IMR-90 (cell line): ENCODE measurements at regions not wholly inside any gene's neighbourhood (a gene's known extent, or its start where the extent isn't known, plus 50 kb on each side); places are given as distances from the start of the nearest gene placed in this dataset.

Experiments
- ATAC-seq: fragments of 200-7000 bp; cut with Tn5 transposase; 2 replicates; pipeline ENCODE4 v1.9.1; 2020; ENCODE audit warnings: low read depth, mild to moderate bottlenecking, moderate library complexity
- BruUV-seq: library from RNA; stranded (reverse); fragments of 400-500 nt; replicated peaks from 2 replicates; lab custom pipeline; 2021; lab: Mats Ljungman, UMichigan
- CTCF ChIA-PET: fragments of 300-600 bp; formaldehyde crosslinking; extraction: SDS; loops from one replicate; lab custom pipeline; 2021; ENCODE audit warnings: antibody characterized with exemption; lab: Yijun Ruan, JAX
- POLR2A ChIA-PET: fragments of 300-600 bp; sonication (Branson Sonifier 250); formaldehyde crosslinking; loops from one replicate; lab custom pipeline; 2022; ENCODE audit warnings: antibody characterized with exemption; ENCODE audit not compliant: unreplicated experiment; lab: Charles Lee
- DNase-seq: peaks from one replicate; pipeline ENCODE4 v3.0.0; 2013
- H2AFZ ChIP-seq: replicated peaks from 2 replicates; pipeline ENCODE3; 2013; ENCODE audit warnings: low read length, mild to moderate bottlenecking; ENCODE audit not compliant: poor library complexity
- H2AK5ac ChIP-seq: 2 replicates; pipeline ENCODE4 v1.6.1; 2013; ENCODE audit warnings: low read depth, low read length, inconsistent platforms
- H2AK9ac ChIP-seq: replicated peaks from 2 replicates; pipeline ENCODE3; 2013; ENCODE audit warnings: mild to moderate bottlenecking, low read depth, low read length, moderate library complexity; ENCODE audit not compliant: poor library complexity
- H2BK120ac ChIP-seq: 2 replicates; pipeline ENCODE4 v1.6.1; 2013; ENCODE audit warnings: low read depth, low read length, inconsistent platforms
- H2BK15ac ChIP-seq: 3 replicates; pipeline ENCODE4 v1.6.1; 2013; ENCODE audit warnings: low read depth, low read length, inconsistent platforms
- H2BK20ac ChIP-seq: 2 replicates; pipeline ENCODE4 v1.6.1; 2013; ENCODE audit warnings: low read depth, mild to moderate bottlenecking, inconsistent platforms, low read length, moderate library complexity
- H2BK5ac ChIP-seq: 2 replicates; pipeline ENCODE4 v1.6.1; 2013; ENCODE audit warnings: mild to moderate bottlenecking, low read depth, low read length, inconsistent platforms; ENCODE audit not compliant: poor library complexity, severe bottlenecking
- H3K14ac ChIP-seq: replicated peaks from 2 replicates; pipeline ENCODE4 v1.6.1; 2013; ENCODE audit warnings: low read depth, low read length, inconsistent platforms
- H3K18ac ChIP-seq: 2 replicates; pipeline ENCODE4 v1.6.1; 2013; ENCODE audit warnings: low read depth, low read length, control low read depth
- H3K23ac ChIP-seq: 2 replicates; pipeline ENCODE4 v1.6.1; 2013; ENCODE audit warnings: low read depth, low read length, inconsistent platforms
- H3K27ac ChIP-seq: 2 replicates; pipeline ENCODE4 v1.5.1; 2013; ENCODE audit warnings: mild to moderate bottlenecking, control low read depth, low read length; ENCODE audit not compliant: insufficient read depth
- H3K27me3 ChIP-seq: 2 replicates; pipeline ENCODE4 v1.6.1; 2013; ENCODE audit warnings: low read length; ENCODE audit not compliant: control insufficient read depth, insufficient read depth
- H3K36me3 ChIP-seq: 2 replicates; pipeline ENCODE4 v1.6.1; 2013; ENCODE audit warnings: low read length, mixed read lengths; ENCODE audit not compliant: control insufficient read depth, insufficient read depth
- H3K4ac ChIP-seq: 2 replicates; pipeline ENCODE4 v1.6.1; 2013; ENCODE audit warnings: low read depth, low read length, inconsistent platforms
- H3K4me1 ChIP-seq: 2 replicates; pipeline ENCODE4 v1.6.1; 2013; ENCODE audit warnings: low read length, mixed read lengths; ENCODE audit not compliant: control insufficient read depth, insufficient read depth
- H3K4me2 ChIP-seq: 2 replicates; pipeline ENCODE4 v1.6.1; 2013; ENCODE audit warnings: low read depth, mild to moderate bottlenecking, control low read depth, low read length, moderate library complexity
- H3K4me3 ChIP-seq: 2 replicates; pipeline ENCODE4 v1.5.1; 2013; ENCODE audit warnings: low read depth, mild to moderate bottlenecking, control low read depth, low read length, moderate library complexity; ENCODE audit not compliant: insufficient read depth
- H3K56ac ChIP-seq: 2 replicates; pipeline ENCODE4 v1.6.1; 2013; ENCODE audit warnings: low read length, inconsistent platforms; ENCODE audit not compliant: insufficient read depth; ENCODE audit errors: extremely low read depth
- H3K79me1 ChIP-seq, 2 experiments: 2 replicates each; pipeline ENCODE4 v1.6.1; 2013; ENCODE audit warnings: low read length in 2 of 2, inconsistent platforms in 1 of 2, low read depth in 1 of 2
- H3K9ac ChIP-seq: 2 replicates; pipeline ENCODE4 v1.6.1; 2013; ENCODE audit warnings: low read depth, low read length, control low read depth
- H3K9me1 ChIP-seq: 2 replicates; pipeline ENCODE4 v1.6.1; 2013; ENCODE audit warnings: low read length, inconsistent platforms; ENCODE audit not compliant: insufficient read depth
- H3K9me3 ChIP-seq: 2 replicates; pipeline ENCODE4 v1.6.1; 2013; ENCODE audit warnings: low read length; ENCODE audit not compliant: control insufficient read depth, insufficient read depth
- H4K20me1 ChIP-seq: 2 replicates; pipeline ENCODE4 v1.6.1; 2013; ENCODE audit warnings: low read length, inconsistent platforms; ENCODE audit not compliant: insufficient read depth
- H4K5ac ChIP-seq: 2 replicates; pipeline ENCODE4 v1.6.1; 2013; ENCODE audit warnings: mild to moderate bottlenecking, low read depth, low read length, control low read depth
- H4K8ac ChIP-seq, 2 experiments: 2 replicates each; pipeline ENCODE4 v1.6.1; 2013; ENCODE audit warnings: low read depth in 2 of 2, low read length in 2 of 2, control low read depth in 1 of 2, inconsistent platforms in 1 of 2
- H4K91ac ChIP-seq: 2 replicates; pipeline ENCODE4 v1.6.1; 2013; ENCODE audit warnings: low read depth, low read length, inconsistent platforms; ENCODE audit not compliant: insufficient read depth
- USF2 ChIP-seq: fragments of 150-350 bp; IDR thresholded peaks from 2 replicates; pipeline ENCODE4 v1.6.1; 2017; ENCODE audit warnings: mild to moderate bottlenecking, antibody characterized with exemption, low read length, low read depth
- WGBS, 2 experiments: methylation state at CpG; one replicate each; pipeline versions ENCODE4 v1.1.5 to v1.1.7; 2013; ENCODE audit warnings: missing lambda C conversion rate in 2 of 2; ENCODE audit not compliant: insufficient read length in 1 of 2; ENCODE audit errors: extremely low coverage in 2 of 2; 5-methylcytosine and 5-hydroxymethylcytosine counted together
- dilution Hi-C: fragments of 300-500 bp; cut with HindIII; formaldehyde crosslinking; loops from one replicate; pipeline ENCODE4 v1.14.3; 2018; ENCODE audit warnings: low sequenced_read_pairs; ENCODE audit not compliant: unreplicated experiment
- in situ Hi-C: fragments of 300-500 bp; cut with MboI; formaldehyde crosslinking; loops from 3 replicates; pipeline ENCODE4 v1.14.3; 2019; ENCODE audit warnings: low sequenced_read_pairs, inconsistent platforms, mixed read lengths
- intact Hi-C: fragments of 100-400 bp; cut with micrococcal nuclease; formaldehyde crosslinking; loops from 2 replicates; pipeline ENCODE4 v1.10.0; 2022

- H3K9ac ChIP-seq, result no peak overlapping the region
- no CpG with 5 or more reads among the region's 1 CpG for WGBS, 2 experiments
- intact Hi-C loops, result no loop called here
Observed at GRCh38 chr7:106382929-106383328, 98.1 kb upstream of the NAMPT start.

More at GRCh38 chr7:106382929-106383328, 98.1 kb upstream of the NAMPT start:
- Histone ChIP-seq H3K4me1 (no peaks in the 10 kb centered on the region; the same call in 1 of the 2 replicates), H3K9me1 (no peaks in the 10 kb centered on the region), H3K27ac (no peak overlapping the region), H2BK20ac (no peak overlapping the region), H2BK15ac (no peak overlapping the region), H3K36me3 (no peaks in the 10 kb centered on the region), H4K20me1 (no peaks in the 10 kb centered on the region), H3K18ac (no peak overlapping the region), H3K9me3 (peaks cover 4% of the 10 kb centered on the region; the same call in 1 of the 2 replicates), H3K56ac (no peak overlapping the region), H2BK120ac (no peak overlapping the region), H2AK5ac (no peak overlapping the region), H3K4ac (no peak overlapping the region), H4K91ac (no peak overlapping the region), H4K5ac (no peak overlapping the region), H2BK5ac (no peak overlapping the region), H2AK9ac (no peak overlapping the region), H3K27me3 (peaks cover 20% of the 10 kb centered on the region), H3K4me3 (no peak overlapping the region), H4K8ac (no peak overlapping the region), H2AFZ (no peak overlapping the region), H3K4me2 (no peak overlapping the region), H3K79me1 (no peaks in the 10 kb centered on the region), H3K14ac (no peak overlapping the region), H3K23ac (no peak overlapping the region)
- dilution Hi-C loops (no loop called here), in situ Hi-C loops (no loop called here)
- TF ChIP-seq USF2, result no peak
- ChIA-PET CTCF (no interaction called here), POLR2A (no interaction called here)
- no TSS peak for BruUV-seq
- DNase-seq (no peak), ATAC-seq (no peak)
